Cardiac septum (tissue), 1 donor: ENCODE measurements at regions not wholly inside any gene's neighbourhood (a gene's known extent, or its start where the extent isn't known, plus 50 kb on each side); places are given as distances from the start of the nearest gene placed in this dataset.
"Not testable (repeated sequence)": the region's sequence is repeated elsewhere in the genome, so short reads cannot be mapped to it uniquely, and the experiment has no call there.

ENCODE experiments used
- DNase-seq: peaks from one replicate; pipeline ENCODE4 v3.0.0-alpha.2; 2020; ENCODE audit warnings: low spot score
- intact Hi-C: fragments of 100-400 bp; cut with DNase I; formaldehyde crosslinking; loops from one replicate; pipeline ENCODE4 v1.14.0; 2022
- donor health status: DM: no; HTN: no; CAD: no.

GRCh38 chr4:126740687-126741086 lies 892.1 kb upstream of the INTU start:
- no peak for DNase-seq
- intact Hi-C loops = no loop called here

- no peak for DNase-seq
- intact Hi-C loops = no loop called here
These were observed 890.7 kb upstream of the INTU start for GRCh38 chr4:126742048-126742447.

- DNase-seq = no peak
- intact Hi-C loops = no loop called here
These were observed 889.9 kb upstream of the INTU start for GRCh38 chr4:126742885-126743284.

- no peak for DNase-seq
- intact Hi-C loops = no loop called here
These were observed 884.0 kb upstream of the INTU start for GRCh38 chr4:126748736-126749135.

- DNase-seq = no peak
These were observed 882.0 kb upstream of the INTU start for GRCh38 chr4:126750723-126751122.

GRCh38 chr4:126752126-126752525 lies 880.6 kb upstream of the INTU start:
- DNase-seq = no peak

More at GRCh38 chr4:126750723-126751122, 882.0 kb upstream of the INTU start:
- intact Hi-C loops = no loop called here

GRCh38 chr4:126752702-126753101 lies 880.1 kb upstream of the INTU start:
- no peak for DNase-seq
- intact Hi-C loops = no loop called here

More at GRCh38 chr4:126752126-126752525, 880.6 kb upstream of the INTU start:
- intact Hi-C loops = no loop called here

- intact Hi-C loops = no loop called here
- DNase-seq = no peak
These were observed 879.2 kb upstream of the INTU start for GRCh38 chr4:126753592-126753991.

GRCh38 chr4:126755506-126755905 lies 877.3 kb upstream of the INTU start:
- intact Hi-C loops = no loop called here

GRCh38 chr4:126756050-126756829 lies 876.5 kb upstream of the INTU start:
- intact Hi-C loops = no loop called here
- DNase-seq = no peak

More at GRCh38 chr4:126755506-126755905, 877.3 kb upstream of the INTU start:
- DNase-seq = no peak

GRCh38 chr4:126757219-126757618 lies 875.5 kb upstream of the INTU start:
- DNase-seq = no peak
- intact Hi-C loops = no loop called here

GRCh38 chr4:126758493-126758892 lies 874.3 kb upstream of the INTU start:
- intact Hi-C loops = no loop called here
- DNase-seq = no peak

- no peak for DNase-seq
- intact Hi-C loops = no loop called here
These were observed 870.7 kb upstream of the INTU start for GRCh38 chr4:126761947-126762662.

- intact Hi-C loops = no loop called here
These were observed 870.0 kb upstream of the INTU start for GRCh38 chr4:126762663-126763247.

GRCh38 chr4:126766241-126766640 lies 866.5 kb upstream of the INTU start:
- DNase-seq = no peak
- intact Hi-C loops = no loop called here

More at GRCh38 chr4:126762663-126763247, 870.0 kb upstream of the INTU start:
- DNase-seq = no peak

GRCh38 chr4:126768338-126768737 lies 864.4 kb upstream of the INTU start:
- no peak for DNase-seq
- intact Hi-C loops = no loop called here

GRCh38 chr4:126770811-126771553 lies 861.8 kb upstream of the INTU start:
- DNase-seq, intact Hi-C loops: not testable (repeated sequence)

GRCh38 chr4:126771618-126772017 lies 861.1 kb upstream of the INTU start:
- DNase-seq, intact Hi-C loops: not testable (repeated sequence)

GRCh38 chr4:126772662-126773061 lies 860.1 kb upstream of the INTU start:
- intact Hi-C loops = no loop called here
- DNase-seq = no peak
